Left ventricle myocardium inferior (tissue), 1 donor: ENCODE measurements at regions not wholly inside any gene's neighbourhood (a gene's known extent, or its start where the extent isn't known, plus 50 kb on each side); places are given as distances from the start of the nearest gene placed in this dataset.

ENCODE experiments used
- DNase-seq: peaks from one replicate; pipeline ENCODE4 v3.0.0-alpha.2; 2020
- H3K27ac ChIP-seq: fragments of 200-600 bp; replicated peaks from 2 replicates; pipeline ENCODE4 v1.8.0; 2021
- H3K27me3 ChIP-seq: fragments of 200-600 bp; 2 replicates; pipeline ENCODE4 v1.8.0; 2021; ENCODE audit warnings: low read depth
- H3K36me3 ChIP-seq: fragments of 200-600 bp; 2 replicates; pipeline ENCODE4 v1.8.0; 2021
- H3K4me1 ChIP-seq: fragments of 200-600 bp; 2 replicates; pipeline ENCODE4 v1.8.0; 2021
- H3K4me3 ChIP-seq: fragments of 200-600 bp; 2 replicates; pipeline ENCODE4 v1.8.0; 2021; ENCODE audit warnings: mild to moderate bottlenecking, moderate library complexity
- H3K9me3 ChIP-seq: fragments of 200-600 bp; replicated peaks from 2 replicates; pipeline ENCODE4 v1.8.0; 2021
- intact Hi-C: fragments of 100-400 bp; cut with micrococcal nuclease; formaldehyde crosslinking; loops from one replicate; pipeline ENCODE4 v1.11.0; 2022
- TF ChIP-seq, protein P1 (sequence below): fragments of 200-600 bp; IDR thresholded peaks from 2 replicates; pipeline ENCODE4 v1.8.0; 2021; ENCODE audit warnings: antibody characterized with exemption, mild to moderate bottlenecking, borderline replicate concordance
- donor health status: DM: no; HTN: yes; CAD: no; lungs with severe emphysema.

DNA sequence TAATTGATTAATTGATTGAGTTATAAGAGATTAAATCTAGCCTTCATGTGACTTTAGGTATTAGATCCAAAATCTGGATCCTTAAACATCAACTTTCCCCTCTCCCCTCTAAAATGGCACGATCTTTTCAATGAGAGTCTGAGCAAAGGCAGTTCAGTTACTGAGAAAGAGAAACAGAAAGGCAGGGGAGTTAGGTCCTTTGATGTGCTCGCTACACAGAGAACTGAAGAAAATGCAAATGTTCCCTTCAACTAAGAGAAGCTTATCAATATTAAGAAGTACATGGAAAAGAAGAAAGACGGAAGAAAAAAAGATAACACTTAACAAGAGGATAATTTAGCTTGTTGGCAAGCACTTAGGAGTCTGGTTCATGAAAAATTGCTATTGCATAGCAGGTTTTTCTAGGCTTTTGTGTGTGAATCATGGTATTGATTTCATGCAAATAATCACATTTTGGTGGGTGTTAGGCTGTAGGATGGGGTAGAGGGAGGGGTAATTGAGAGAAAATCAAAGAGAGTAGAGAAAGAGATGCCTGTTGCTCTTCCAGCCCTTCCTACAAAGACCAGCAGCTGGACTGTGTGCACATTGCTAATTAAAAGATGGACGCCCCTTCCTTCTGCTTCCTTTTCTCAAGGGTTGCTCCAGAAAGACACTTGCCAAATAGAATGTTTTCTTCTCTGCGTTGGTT, 307.6 kb upstream of the PLXNA2 start:
- no peaks in the 10 kb centered on the region for H3K36me3 ChIP-seq
- no peaks in the 10 kb centered on the region for H3K27me3 ChIP-seq
- H3K4me1 ChIP-seq = no peaks in the 10 kb centered on the region
- intact Hi-C loops = no loop called here
- TF ChIP-seq, protein P1, sequence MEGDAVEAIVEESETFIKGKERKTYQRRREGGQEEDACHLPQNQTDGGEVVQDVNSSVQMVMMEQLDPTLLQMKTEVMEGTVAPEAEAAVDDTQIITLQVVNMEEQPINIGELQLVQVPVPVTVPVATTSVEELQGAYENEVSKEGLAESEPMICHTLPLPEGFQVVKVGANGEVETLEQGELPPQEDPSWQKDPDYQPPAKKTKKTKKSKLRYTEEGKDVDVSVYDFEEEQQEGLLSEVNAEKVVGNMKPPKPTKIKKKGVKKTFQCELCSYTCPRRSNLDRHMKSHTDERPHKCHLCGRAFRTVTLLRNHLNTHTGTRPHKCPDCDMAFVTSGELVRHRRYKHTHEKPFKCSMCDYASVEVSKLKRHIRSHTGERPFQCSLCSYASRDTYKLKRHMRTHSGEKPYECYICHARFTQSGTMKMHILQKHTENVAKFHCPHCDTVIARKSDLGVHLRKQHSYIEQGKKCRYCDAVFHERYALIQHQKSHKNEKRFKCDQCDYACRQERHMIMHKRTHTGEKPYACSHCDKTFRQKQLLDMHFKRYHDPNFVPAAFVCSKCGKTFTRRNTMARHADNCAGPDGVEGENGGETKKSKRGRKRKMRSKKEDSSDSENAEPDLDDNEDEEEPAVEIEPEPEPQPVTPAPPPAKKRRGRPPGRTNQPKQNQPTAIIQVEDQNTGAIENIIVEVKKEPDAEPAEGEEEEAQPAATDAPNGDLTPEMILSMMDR = no peak
- no peaks in the 10 kb centered on the region for H3K9me3 ChIP-seq
- no peak overlapping the region for H3K27ac ChIP-seq
- no peak overlapping the region for H3K4me3 ChIP-seq
- no peak for DNase-seq

GRCh38 chr1:208552928-208553327, 308.7 kb upstream of the PLXNA2 start:
- Histone ChIP-seq H3K4me3 (no peak overlapping the region), H3K27me3 (no peaks in the 10 kb centered on the region), H3K9me3 (no peaks in the 10 kb centered on the region), H3K36me3 (no peaks in the 10 kb centered on the region), H3K4me1 (no peaks in the 10 kb centered on the region), H3K27ac (no peak overlapping the region)
- TF ChIP-seq, protein P1 = no peak
- DNase-seq = no peak
- intact Hi-C loops = no loop called here

DNA sequence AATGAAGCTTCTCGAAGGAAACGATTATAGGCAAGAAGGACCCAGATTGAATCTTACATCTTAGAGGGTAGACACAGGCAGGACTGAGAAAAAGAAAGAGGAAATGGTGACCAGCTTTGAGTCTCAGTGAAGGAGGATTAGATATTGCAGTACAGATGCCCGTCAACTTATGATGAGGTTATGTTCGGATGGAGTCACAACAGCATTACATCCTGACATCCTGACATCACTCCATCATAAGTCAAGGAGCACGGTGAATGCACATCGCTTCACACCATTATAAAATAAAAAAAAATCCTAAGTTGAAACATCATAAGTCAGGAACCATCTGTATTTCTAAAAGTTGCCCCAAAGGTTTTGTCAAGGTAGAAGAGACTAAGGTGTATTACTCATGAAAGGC, 312.3 kb upstream of the PLXNA2 start:
- intact Hi-C loops = no loop called here
- Histone ChIP-seq H3K27ac (no peak overlapping the region), H3K9me3 (no peaks in the 10 kb centered on the region), H3K4me1 (no peaks in the 10 kb centered on the region), H3K27me3 (no peaks in the 10 kb centered on the region), H3K4me3 (no peak overlapping the region), H3K36me3 (no peaks in the 10 kb centered on the region)
- TF ChIP-seq, protein P1 = no peak
- no peak for DNase-seq

DNA sequence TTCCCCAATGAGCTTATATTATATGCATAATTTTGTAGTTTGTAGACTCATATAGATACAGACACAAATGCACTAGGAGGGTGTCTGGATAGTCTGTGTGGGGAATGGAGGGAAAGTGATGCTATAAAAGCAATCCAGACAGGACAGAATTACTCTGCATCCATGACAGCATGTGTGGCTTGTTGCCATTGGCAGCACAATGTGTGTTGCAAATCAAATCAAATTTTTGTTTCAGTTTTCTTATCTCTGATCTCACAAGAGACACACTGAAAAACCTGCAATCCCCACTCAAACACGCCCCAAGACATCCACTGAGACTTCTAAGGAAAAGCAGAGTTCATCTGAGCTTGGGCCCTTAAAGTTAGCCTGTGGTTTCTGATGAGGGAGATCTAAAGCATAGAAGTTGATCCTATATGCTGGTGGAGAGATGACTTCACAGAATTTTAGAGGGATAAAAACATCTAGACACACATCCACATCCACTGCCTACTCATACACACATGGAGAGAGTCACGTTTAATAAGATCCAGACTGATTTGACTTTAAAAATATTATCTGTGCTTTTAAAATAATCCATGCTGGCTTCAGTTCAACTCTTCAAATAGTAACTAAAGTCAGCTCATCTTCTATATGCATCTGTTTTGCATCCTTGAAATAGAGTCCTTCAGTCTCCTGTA, 313.0 kb upstream of the PLXNA2 start:
- no peak overlapping the region for H3K4me3 ChIP-seq
- intact Hi-C loops = no loop called here
- H3K9me3 ChIP-seq = no peaks in the 10 kb centered on the region
- DNase-seq = no peak
- H3K27me3 ChIP-seq = no peaks in the 10 kb centered on the region
- no peaks in the 10 kb centered on the region for H3K4me1 ChIP-seq
- no peaks in the 10 kb centered on the region for H3K36me3 ChIP-seq
- TF ChIP-seq, protein P1 = no peak
- no peak overlapping the region for H3K27ac ChIP-seq

- intact Hi-C loops = no loop called here
Measured at GRCh38 chr1:208557723-208558094, 313.5 kb upstream of the PLXNA2 start.

More at GRCh38 chr1:208557723-208558094, 313.5 kb upstream of the PLXNA2 start:
- Histone ChIP-seq H3K9me3 (no peaks in the 10 kb centered on the region), H3K4me3 (no peak overlapping the region), H3K27ac (no peak overlapping the region), H3K4me1 (no peaks in the 10 kb centered on the region), H3K27me3 (no peaks in the 10 kb centered on the region), H3K36me3 (no peaks in the 10 kb centered on the region)
- TF ChIP-seq, protein P1 = no peak
- DNase-seq = no peak
